ENCODE measurements at regions not wholly inside any gene's neighbourhood (a gene's known extent, or its start where the extent isn't known, plus 50 kb on each side); places are given as distances from the start of the nearest gene placed in this dataset.

DNA sequence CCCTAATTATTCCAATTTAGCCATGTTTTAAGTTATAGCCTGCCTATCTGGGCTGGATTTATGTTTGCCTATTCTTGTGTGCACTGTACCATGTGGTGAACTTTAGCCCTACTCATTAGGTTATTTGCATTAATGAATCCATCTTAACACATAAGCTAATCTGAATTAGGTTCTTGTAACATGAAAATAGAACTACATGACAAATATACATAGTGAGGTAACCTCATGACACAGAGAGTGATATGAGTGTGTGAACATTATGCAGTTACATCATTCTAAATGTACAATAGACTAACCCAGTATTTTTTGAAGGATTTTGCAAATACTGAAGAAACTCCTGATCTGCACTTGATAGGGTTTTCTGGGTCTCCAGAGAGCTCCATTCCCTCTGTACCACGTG is 733.7 kb upstream of the CITED2 start:
- Histone ChIP-seq H3K4me1 (ENCODE audit: control insufficient read depth, insufficient read depth, low read length) (peaks cover 16% of the 10 kb centered on the region), H3K4me3 (ENCODE audit: low read depth, low read length) (no peak overlapping the region), H3K9ac (ENCODE audit: low read depth, low read length) (no peak overlapping the region), H3K9me3 (ENCODE audit: control insufficient read depth, insufficient read depth, low read length) (no peaks in the 10 kb centered on the region), H3K36me3 (ENCODE audit: control insufficient read depth, insufficient read depth, low read length) (no peaks in the 10 kb centered on the region), H3K27me3 (ENCODE audit: control insufficient read depth, insufficient read depth, low read length) (no peaks in the 10 kb centered on the region)

DNA sequence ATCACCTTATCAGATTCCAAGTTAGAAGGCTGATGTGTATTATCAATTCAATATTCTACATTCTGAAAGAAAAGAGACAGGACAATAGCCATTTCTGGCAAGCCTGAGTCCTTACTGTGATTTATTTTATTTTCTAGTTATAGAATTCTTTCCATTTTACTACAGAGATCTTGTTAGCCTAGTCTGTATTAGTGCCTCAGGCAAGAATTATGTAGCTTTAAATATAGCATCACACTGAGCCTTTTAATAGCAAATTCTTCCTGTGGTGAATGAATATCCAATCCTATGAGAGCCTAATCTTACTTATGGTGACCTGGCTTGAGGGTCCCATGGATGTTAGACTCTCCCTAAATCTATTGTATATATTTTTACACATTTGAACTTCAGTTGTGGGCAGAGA is 732.8 kb upstream of the CITED2 start:
- Histone ChIP-seq H3K27me3 (ENCODE audit: control insufficient read depth, insufficient read depth, low read length) (no peaks in the 10 kb centered on the region), H3K9me3 (ENCODE audit: control insufficient read depth, insufficient read depth, low read length) (no peaks in the 10 kb centered on the region), H3K4me1 (ENCODE audit: control insufficient read depth, insufficient read depth, low read length) (peaks cover 16% of the 10 kb centered on the region), H3K9ac (ENCODE audit: low read depth, low read length) (no peak overlapping the region), H3K36me3 (ENCODE audit: control insufficient read depth, insufficient read depth, low read length) (no peaks in the 10 kb centered on the region), H3K4me3 (ENCODE audit: low read depth, low read length) (no peak overlapping the region)

DNA sequence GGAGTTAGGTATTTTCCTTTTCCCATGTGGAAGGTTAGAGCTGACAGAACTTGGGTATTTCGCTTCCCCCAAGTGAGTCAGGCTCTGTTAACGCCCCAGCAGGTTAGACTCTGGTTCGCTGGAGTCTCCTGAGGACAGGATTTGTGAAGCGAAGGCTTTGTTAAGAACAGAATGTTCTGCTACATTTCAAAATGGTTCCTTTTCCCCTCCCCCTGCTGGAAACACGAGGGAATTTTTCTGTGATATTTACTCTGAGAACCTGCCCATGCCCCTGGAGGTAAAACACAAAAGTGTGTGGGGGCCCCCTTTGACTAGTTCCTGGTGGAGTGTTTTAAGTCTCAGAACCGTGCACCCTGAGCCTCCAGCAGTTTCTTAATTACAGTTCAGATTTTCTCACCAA is 731.4 kb upstream of the CITED2 start:
- H3K36me3 ChIP-seq (ENCODE audit: control insufficient read depth, insufficient read depth, low read length) = no peaks in the 10 kb centered on the region
- H3K27me3 ChIP-seq (ENCODE audit: control insufficient read depth, insufficient read depth, low read length) = no peaks in the 10 kb centered on the region
- no peaks in the 10 kb centered on the region for H3K9me3 ChIP-seq (ENCODE audit: control insufficient read depth, insufficient read depth, low read length)
- H3K9ac ChIP-seq (ENCODE audit: low read depth, low read length) = peak overlapping the region; percentile 19
- H3K4me1 ChIP-seq (ENCODE audit: control insufficient read depth, insufficient read depth, low read length) = peaks cover 16% of the 10 kb centered on the region
- H3K4me3 ChIP-seq (ENCODE audit: low read depth, low read length) = no peak overlapping the region

- peaks cover 16% of the 10 kb centered on the region for H3K4me1 ChIP-seq (ENCODE audit: control insufficient read depth, insufficient read depth, low read length)
Observed at GRCh38 chr6:140105241-140105640, 730.8 kb upstream of the CITED2 start.

DNA sequence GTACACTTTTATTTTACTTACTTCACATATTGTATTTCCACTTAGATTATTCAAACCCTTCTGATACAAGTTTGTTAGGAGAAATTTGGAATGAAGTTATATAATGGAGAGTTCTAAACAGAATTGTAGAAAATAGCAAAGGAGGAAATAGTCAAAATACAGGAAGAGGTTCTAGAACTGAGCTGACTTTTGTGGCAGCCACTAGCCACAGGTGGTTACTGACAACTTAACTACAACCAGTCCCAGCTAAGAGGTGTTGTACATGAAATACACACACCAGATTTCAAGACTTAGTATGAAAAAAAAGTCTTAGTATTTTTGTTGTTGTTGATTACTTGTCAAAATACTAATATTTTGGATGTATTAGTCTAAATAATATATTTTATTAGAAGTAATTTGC is 727.4 kb upstream of the CITED2 start:
- Histone ChIP-seq H3K4me1 (ENCODE audit: control insufficient read depth, insufficient read depth, low read length) (peaks cover 7% of the 10 kb centered on the region), H3K36me3 (ENCODE audit: control insufficient read depth, insufficient read depth, low read length) (no peaks in the 10 kb centered on the region), H3K9ac (ENCODE audit: low read depth, low read length) (no peak overlapping the region), H3K4me3 (ENCODE audit: low read depth, low read length) (no peak overlapping the region), H3K9me3 (ENCODE audit: control insufficient read depth, insufficient read depth, low read length) (no peaks in the 10 kb centered on the region), H3K27me3 (ENCODE audit: control insufficient read depth, insufficient read depth, low read length) (no peaks in the 10 kb centered on the region)

More at GRCh38 chr6:140105241-140105640, 730.8 kb upstream of the CITED2 start:
- H3K27me3 ChIP-seq (ENCODE audit: control insufficient read depth, insufficient read depth, low read length) = no peaks in the 10 kb centered on the region
- no peaks in the 10 kb centered on the region for H3K9me3 ChIP-seq (ENCODE audit: control insufficient read depth, insufficient read depth, low read length)
- no peaks in the 10 kb centered on the region for H3K36me3 ChIP-seq (ENCODE audit: control insufficient read depth, insufficient read depth, low read length)
- no peak overlapping the region for H3K4me3 ChIP-seq (ENCODE audit: low read depth, low read length)
- no peak overlapping the region for H3K9ac ChIP-seq (ENCODE audit: low read depth, low read length)

- no peaks in the 10 kb centered on the region for H3K9me3 ChIP-seq (ENCODE audit: control insufficient read depth, insufficient read depth, low read length)
- H3K4me1 ChIP-seq (ENCODE audit: control insufficient read depth, insufficient read depth, low read length) = peaks cover 7% of the 10 kb centered on the region
- no peak overlapping the region for H3K4me3 ChIP-seq (ENCODE audit: low read depth, low read length)
- H3K36me3 ChIP-seq (ENCODE audit: control insufficient read depth, insufficient read depth, low read length) = no peaks in the 10 kb centered on the region
- H3K9ac ChIP-seq (ENCODE audit: low read depth, low read length) = no peak overlapping the region
- H3K27me3 ChIP-seq (ENCODE audit: control insufficient read depth, insufficient read depth, low read length) = no peaks in the 10 kb centered on the region
Observed at GRCh38 chr6:140101367-140101766, 726.9 kb upstream of the CITED2 start.

GRCh38 chr6:140095532-140095931 is 721.1 kb upstream of the CITED2 start:
- Histone ChIP-seq H3K9me3 (ENCODE audit: control insufficient read depth, insufficient read depth, low read length) (no peaks in the 10 kb centered on the region), H3K4me1 (ENCODE audit: control insufficient read depth, insufficient read depth, low read length) (peaks cover 20% of the 10 kb centered on the region), H3K4me3 (ENCODE audit: low read depth, low read length) (no peak overlapping the region), H3K36me3 (ENCODE audit: control insufficient read depth, insufficient read depth, low read length) (no peaks in the 10 kb centered on the region), H3K27me3 (ENCODE audit: control insufficient read depth, insufficient read depth, low read length) (no peaks in the 10 kb centered on the region), H3K9ac (ENCODE audit: low read depth, low read length) (no peak overlapping the region)

GRCh38 chr6:140091895-140092294 is 717.4 kb upstream of the CITED2 start:
- Histone ChIP-seq H3K9ac (ENCODE audit: low read depth, low read length) (no peak overlapping the region), H3K4me3 (ENCODE audit: low read depth, low read length) (no peak overlapping the region), H3K9me3 (ENCODE audit: control insufficient read depth, insufficient read depth, low read length) (no peaks in the 10 kb centered on the region), H3K36me3 (ENCODE audit: control insufficient read depth, insufficient read depth, low read length) (no peaks in the 10 kb centered on the region), H3K27me3 (ENCODE audit: control insufficient read depth, insufficient read depth, low read length) (no peaks in the 10 kb centered on the region), H3K4me1 (ENCODE audit: control insufficient read depth, insufficient read depth, low read length) (peaks cover 19% of the 10 kb centered on the region)

DNA sequence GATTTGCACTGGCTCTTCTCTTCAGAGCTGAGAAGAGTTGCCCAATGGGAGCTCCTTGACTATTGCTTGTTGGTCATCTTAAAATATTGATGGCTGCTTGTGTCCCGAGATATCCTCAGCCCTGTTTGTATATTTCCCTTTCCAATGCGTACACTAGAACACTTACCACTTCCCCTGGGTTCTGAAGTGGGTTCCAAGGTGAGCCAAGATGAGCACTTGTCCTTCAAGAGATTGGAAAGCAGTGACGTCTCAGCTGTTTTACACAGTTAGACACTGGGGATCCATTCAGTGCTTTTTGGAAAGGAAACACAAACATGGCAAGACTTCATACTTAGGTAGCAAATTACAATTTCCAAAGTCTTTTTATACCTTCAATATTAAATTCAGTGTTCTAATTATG is 716.4 kb upstream of the CITED2 start:
- H3K4me1 ChIP-seq (ENCODE audit: control insufficient read depth, insufficient read depth, low read length) = peaks cover 12% of the 10 kb centered on the region
- H3K4me3 ChIP-seq (ENCODE audit: low read depth, low read length) = no peak overlapping the region
- H3K9ac ChIP-seq (ENCODE audit: low read depth, low read length) = no peak overlapping the region
- H3K36me3 ChIP-seq (ENCODE audit: control insufficient read depth, insufficient read depth, low read length) = no peaks in the 10 kb centered on the region
- no peaks in the 10 kb centered on the region for H3K9me3 ChIP-seq (ENCODE audit: control insufficient read depth, insufficient read depth, low read length)
- no peaks in the 10 kb centered on the region for H3K27me3 ChIP-seq (ENCODE audit: control insufficient read depth, insufficient read depth, low read length)

DNA sequence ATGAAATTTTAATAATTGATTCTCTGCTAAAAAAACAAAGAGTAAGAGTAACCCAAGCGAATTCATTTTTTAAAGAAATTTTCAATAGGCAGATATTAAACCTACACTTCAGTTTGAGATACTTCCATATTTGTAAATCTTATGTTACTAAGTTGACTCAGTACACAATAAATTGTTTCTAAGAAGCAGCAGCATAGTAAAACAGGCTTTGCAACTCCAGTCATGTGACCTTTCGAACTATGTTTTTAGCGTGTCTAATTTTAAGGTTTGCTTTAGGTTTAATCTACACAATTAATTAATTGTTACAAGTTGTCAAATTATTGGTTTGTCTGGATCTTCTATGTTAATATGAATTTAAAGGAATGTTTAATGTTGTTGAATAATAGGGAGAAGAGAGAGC is 708.9 kb upstream of the CITED2 start:
- H3K9ac ChIP-seq (ENCODE audit: low read depth, low read length) = no peak overlapping the region
- no peaks in the 10 kb centered on the region for H3K27me3 ChIP-seq (ENCODE audit: control insufficient read depth, insufficient read depth, low read length)
- H3K36me3 ChIP-seq (ENCODE audit: control insufficient read depth, insufficient read depth, low read length) = no peaks in the 10 kb centered on the region
- no peaks in the 10 kb centered on the region for H3K9me3 ChIP-seq (ENCODE audit: control insufficient read depth, insufficient read depth, low read length)
- no peak overlapping the region for H3K4me3 ChIP-seq (ENCODE audit: low read depth, low read length)
- H3K4me1 ChIP-seq (ENCODE audit: control insufficient read depth, insufficient read depth, low read length) = no peaks in the 10 kb centered on the region

DNA sequence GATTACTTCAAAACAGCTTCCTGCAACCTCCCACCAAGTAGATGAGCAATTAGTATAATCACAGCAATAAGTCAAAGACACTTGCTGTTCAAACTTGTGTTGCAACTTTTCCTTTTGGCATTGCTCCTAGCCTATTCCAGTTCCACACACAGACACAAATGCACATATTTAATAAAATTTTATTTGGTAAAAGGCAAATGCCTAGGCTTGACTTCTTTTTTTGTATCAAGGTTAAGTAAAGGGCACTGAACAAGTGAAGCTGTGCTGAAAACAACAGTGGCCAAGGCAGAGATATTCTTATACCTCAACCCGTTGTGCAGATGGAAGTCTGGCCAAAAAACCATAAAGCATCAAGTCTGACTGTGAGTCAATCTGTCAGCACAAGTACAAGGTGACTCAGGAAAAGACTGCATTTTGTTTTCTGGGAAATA is 708.4 kb upstream of the CITED2 start:
- H3K9me3 ChIP-seq (ENCODE audit: control insufficient read depth, insufficient read depth, low read length) = no peaks in the 10 kb centered on the region
- H3K36me3 ChIP-seq (ENCODE audit: control insufficient read depth, insufficient read depth, low read length) = no peaks in the 10 kb centered on the region
- no peak overlapping the region for H3K4me3 ChIP-seq (ENCODE audit: low read depth, low read length)
- no peaks in the 10 kb centered on the region for H3K4me1 ChIP-seq (ENCODE audit: control insufficient read depth, insufficient read depth, low read length)
- no peak overlapping the region for H3K9ac ChIP-seq (ENCODE audit: low read depth, low read length)
- H3K27me3 ChIP-seq (ENCODE audit: control insufficient read depth, insufficient read depth, low read length) = no peaks in the 10 kb centered on the region

- H3K4me1 ChIP-seq (ENCODE audit: control insufficient read depth, insufficient read depth, low read length) = no peaks in the 10 kb centered on the region
- no peaks in the 10 kb centered on the region for H3K36me3 ChIP-seq (ENCODE audit: control insufficient read depth, insufficient read depth, low read length)
- H3K4me3 ChIP-seq (ENCODE audit: low read depth, low read length) = no peak overlapping the region
- H3K27me3 ChIP-seq (ENCODE audit: control insufficient read depth, insufficient read depth, low read length) = no peaks in the 10 kb centered on the region
- no peaks in the 10 kb centered on the region for H3K9me3 ChIP-seq (ENCODE audit: control insufficient read depth, insufficient read depth, low read length)
- no peak overlapping the region for H3K9ac ChIP-seq (ENCODE audit: low read depth, low read length)
Observed at GRCh38 chr6:140079328-140079727, 704.9 kb upstream of the CITED2 start.
